Mucosa of rectum (tissue), 2 donors: ENCODE measurements at regions not wholly inside any gene's neighbourhood (a gene's known extent, or its start where the extent isn't known, plus 50 kb on each side); places are given as distances from the start of the nearest gene placed in this dataset.
"Not testable (repeated sequence)": the region's sequence is repeated elsewhere in the genome, so short reads cannot be mapped to it uniquely, and the experiment has no call there.

Experiments
- H3K27ac ChIP-seq, 2 donors: one replicate each; pipeline ENCODE4 v1.7.0; 2013; ENCODE audit warnings: inconsistent platforms in 2 of 2, low read depth in 2 of 2, low read length in 2 of 2
- H3K27me3 ChIP-seq, 2 donors: one replicate each; pipeline ENCODE4 v1.7.0; 2013; ENCODE audit warnings: low read length in 2 of 2; ENCODE audit not compliant: control insufficient read depth in 2 of 2, insufficient read depth in 2 of 2
- H3K36me3 ChIP-seq, 2 donors: one replicate each; pipeline ENCODE4 v1.7.0; 2013; ENCODE audit warnings: low read length in 2 of 2; ENCODE audit not compliant: control insufficient read depth in 2 of 2, insufficient read depth in 2 of 2
- H3K4me1 ChIP-seq, 2 donors: one replicate each; pipeline ENCODE4 v1.7.0; 2013; ENCODE audit warnings: low read length in 2 of 2, mild to moderate bottlenecking in 1 of 2; ENCODE audit not compliant: control insufficient read depth in 2 of 2, insufficient read depth in 2 of 2
- H3K4me3 ChIP-seq, 2 donors: one replicate each; pipeline ENCODE4 v1.7.0; 2013; ENCODE audit warnings: low read length in 2 of 2
- H3K9ac ChIP-seq, 2 donors: one replicate each; pipeline ENCODE4 v1.7.0; 2013; ENCODE audit warnings: low read length in 2 of 2, low read depth in 1 of 2, mild to moderate bottlenecking in 1 of 2
- H3K9me3 ChIP-seq, 2 donors: one replicate each; pipeline ENCODE4 v1.7.0; 2013; ENCODE audit warnings: low read length in 2 of 2; ENCODE audit not compliant: control insufficient read depth in 2 of 2
- donor health status: healthy.
- donor health status: Normal muscosa, but diverticular disease.

DNA sequence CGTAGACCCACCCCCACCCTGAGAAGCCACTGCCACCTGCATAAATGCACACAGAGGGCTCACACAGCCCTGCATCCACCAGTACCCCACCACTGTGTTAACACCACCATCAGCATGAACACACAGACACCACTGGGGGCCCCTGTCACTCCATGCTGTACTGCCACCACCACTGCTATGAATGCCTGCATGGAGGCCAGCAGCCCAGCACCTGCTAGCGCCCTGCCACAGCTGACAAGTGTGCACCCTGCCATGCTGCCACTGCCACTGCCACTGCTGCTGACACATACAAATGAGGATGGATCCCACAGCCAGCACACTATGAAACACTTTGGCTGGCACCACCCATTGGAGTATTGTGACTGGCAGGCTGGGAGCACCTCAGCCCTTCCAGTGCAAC is 361.0 kb downstream of the TAFA4 start:
- Histone ChIP-seq H3K4me3 (no peak overlapping the region), H3K27ac (no peak overlapping the region), H3K27me3 (no peaks in the 10 kb centered on the region), H3K4me1 (no peaks in the 10 kb centered on the region), H3K9ac (no peak overlapping the region), H3K36me3 (no peaks in the 10 kb centered on the region), H3K9me3 (no peaks in the 10 kb centered on the region)

DNA sequence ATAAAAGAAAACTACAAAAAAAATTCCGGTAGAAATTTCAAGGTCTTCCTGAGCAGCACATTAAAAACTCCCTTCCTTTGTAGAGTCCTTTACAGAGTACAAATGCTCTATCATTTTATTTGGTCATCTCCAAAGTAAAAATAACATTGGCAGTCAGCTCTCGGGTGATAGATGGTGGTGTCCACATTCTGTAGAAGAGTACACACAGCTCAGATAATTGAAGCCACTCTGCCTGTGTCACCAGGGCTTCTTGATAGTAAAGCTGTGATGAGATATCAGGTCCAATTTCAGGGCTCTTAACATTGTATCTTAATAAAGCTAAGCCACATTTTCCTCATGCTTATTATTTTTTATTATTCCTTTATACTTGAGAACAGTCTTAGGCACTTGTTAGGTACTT is 371.6 kb downstream of the TAFA4 start:
- no peaks in the 10 kb centered on the region for H3K9me3 ChIP-seq

DNA sequence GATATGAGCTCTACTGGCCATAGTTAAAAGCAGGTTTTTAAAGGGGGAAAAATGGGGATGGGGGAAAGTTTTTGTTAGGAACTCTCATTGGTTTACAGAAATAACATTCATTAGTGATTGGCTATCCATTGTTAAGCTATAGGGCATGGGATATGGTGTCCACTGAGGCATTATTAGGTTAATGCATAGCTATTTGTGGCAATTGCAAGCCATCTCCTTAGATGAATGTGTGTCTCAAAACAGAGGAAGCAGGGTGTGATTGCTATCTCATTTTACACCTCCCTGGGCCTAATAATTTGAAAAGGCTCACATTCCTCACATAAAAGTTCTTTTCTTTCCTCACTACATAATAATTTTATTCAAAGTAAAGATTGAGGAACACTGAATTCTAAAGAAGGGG is 396.6 kb downstream of the TAFA4 start:
- no peaks in the 10 kb centered on the region for H3K27me3 ChIP-seq
- H3K4me3 ChIP-seq = no peak overlapping the region
- H3K36me3 ChIP-seq = no peaks in the 10 kb centered on the region
- H3K9me3 ChIP-seq = no peaks in the 10 kb centered on the region
- no peak overlapping the region for H3K27ac ChIP-seq
- H3K4me1 ChIP-seq = no peaks in the 10 kb centered on the region
- no peak overlapping the region for H3K9ac ChIP-seq

More for the DNA sequence above, 371.6 kb downstream of the TAFA4 start:
- Histone ChIP-seq H3K27me3 (no peaks in the 10 kb centered on the region), H3K9ac (no peak overlapping the region), H3K4me1 (no peaks in the 10 kb centered on the region), H3K36me3 (no peaks in the 10 kb centered on the region), H3K27ac (no peak overlapping the region), H3K4me3 (no peak overlapping the region)

DNA sequence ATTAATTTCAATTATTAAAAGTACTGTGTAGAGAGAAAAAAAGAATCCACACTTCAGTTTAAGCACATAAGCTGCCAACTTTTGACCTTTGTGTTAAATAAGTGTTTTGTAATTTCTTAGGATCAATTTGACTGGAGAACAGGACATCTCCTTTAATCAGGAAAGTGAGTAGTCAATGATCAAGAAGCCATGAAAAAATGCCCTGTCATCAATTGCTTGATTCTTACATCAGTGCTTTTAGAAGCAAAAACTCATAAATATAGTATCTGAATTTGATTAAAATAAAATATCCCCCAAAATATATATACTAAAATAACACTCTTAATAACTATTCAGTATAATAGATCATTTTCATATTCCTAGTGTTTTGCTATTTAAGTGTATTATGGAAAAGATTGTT is 409.0 kb downstream of the TAFA4 start:
- H3K4me3 ChIP-seq = no peak overlapping the region
- H3K4me1 ChIP-seq = no peaks in the 10 kb centered on the region
- H3K27me3 ChIP-seq = no peaks in the 10 kb centered on the region
- no peaks in the 10 kb centered on the region for H3K36me3 ChIP-seq
- H3K27ac ChIP-seq = no peak overlapping the region
- H3K9me3 ChIP-seq = no peaks in the 10 kb centered on the region
- no peak overlapping the region for H3K9ac ChIP-seq

- no peak overlapping the region for H3K27ac ChIP-seq
- H3K4me1 ChIP-seq = no peaks in the 10 kb centered on the region
- H3K9me3 ChIP-seq = no peaks in the 10 kb centered on the region
- H3K27me3 ChIP-seq = no peaks in the 10 kb centered on the region
- no peak overlapping the region for H3K9ac ChIP-seq
- no peaks in the 10 kb centered on the region for H3K36me3 ChIP-seq
- H3K4me3 ChIP-seq = no peak overlapping the region
Measured at GRCh38 chr3:68515237-68515636, 417.1 kb downstream of the TAFA4 start.

DNA sequence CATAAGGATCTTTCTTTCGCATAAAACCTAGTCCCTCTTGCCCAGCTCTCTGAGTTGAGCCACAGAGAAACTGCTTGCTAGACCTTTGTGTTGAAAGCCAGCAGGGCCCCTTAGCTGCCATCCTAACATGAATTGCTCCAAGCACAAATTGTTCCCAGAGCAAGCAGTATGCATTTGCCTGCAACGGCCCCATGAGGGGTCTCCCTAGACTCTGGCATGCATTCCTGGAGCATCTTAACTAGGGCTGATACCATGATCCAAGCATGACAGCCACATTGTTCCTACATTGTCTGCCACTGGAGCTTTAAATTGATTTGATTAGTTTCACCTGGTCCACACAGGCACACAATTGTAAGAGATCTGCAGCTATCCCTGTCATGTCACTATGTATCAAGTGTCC is 428.1 kb downstream of the TAFA4 start:
- Histone ChIP-seq H3K27me3 (no peaks in the 10 kb centered on the region), H3K9ac (no peak overlapping the region), H3K4me1 (no peaks in the 10 kb centered on the region)

DNA sequence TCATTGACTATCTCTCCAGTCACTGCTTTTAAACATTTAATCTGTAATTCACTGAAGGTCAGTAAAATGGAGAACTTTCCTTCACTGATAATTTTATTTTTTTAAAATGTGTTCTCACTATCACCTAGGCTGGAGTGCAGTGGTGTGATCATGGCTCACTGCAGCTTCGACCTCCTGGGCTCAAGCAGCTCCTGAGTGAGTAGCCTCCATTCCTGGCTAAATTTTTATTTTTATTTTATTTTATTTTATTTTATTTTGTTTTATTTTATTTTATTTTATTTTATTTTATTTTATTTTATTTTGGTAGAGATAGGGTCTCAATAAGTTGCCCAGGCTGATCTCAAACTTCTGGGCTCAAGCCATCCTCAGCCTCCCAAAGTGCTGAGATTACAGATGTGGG is 446.5 kb downstream of the TAFA4 start:
- H3K9me3 ChIP-seq, H3K4me3 ChIP-seq, H3K4me1 ChIP-seq, H3K9ac ChIP-seq, H3K27me3 ChIP-seq, H3K36me3 ChIP-seq, H3K27ac ChIP-seq: not testable (repeated sequence)

More for the DNA sequence above, 428.1 kb downstream of the TAFA4 start:
- no peak overlapping the region for H3K27ac ChIP-seq
- no peaks in the 10 kb centered on the region for H3K9me3 ChIP-seq
- no peaks in the 10 kb centered on the region for H3K36me3 ChIP-seq
- H3K4me3 ChIP-seq = no peak overlapping the region

GRCh38 chr3:68485051-68485450 is 447.3 kb downstream of the TAFA4 start:
- Histone ChIP-seq H3K27me3 (no peaks in the 10 kb centered on the region), H3K9me3 (no peaks in the 10 kb centered on the region), H3K36me3 (no peaks in the 10 kb centered on the region), H3K4me1 (no peaks in the 10 kb centered on the region), H3K4me3 (no peak overlapping the region), H3K27ac (no peak overlapping the region), H3K9ac (no peak overlapping the region)

DNA sequence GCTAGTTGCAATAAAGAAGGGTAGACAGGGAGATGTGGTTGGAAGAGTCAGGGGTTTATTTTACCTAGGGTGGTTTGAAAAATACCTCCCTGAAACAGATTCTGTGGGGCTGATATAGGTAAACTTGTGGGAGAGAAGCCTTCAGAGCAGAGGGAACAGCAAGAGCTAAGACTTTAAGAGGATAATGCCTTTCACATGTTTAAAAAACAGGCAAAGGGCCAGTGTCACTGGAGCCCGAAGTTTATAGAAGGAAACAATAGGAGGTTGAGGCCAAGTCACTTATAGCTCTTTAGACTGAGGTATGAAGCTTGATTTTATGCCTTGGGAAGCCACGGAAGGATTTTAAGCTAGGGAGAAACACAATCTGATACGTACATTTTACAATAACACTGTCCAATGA is 448.7 kb downstream of the TAFA4 start:
- Histone ChIP-seq H3K27ac (no peak overlapping the region), H3K4me1 (no peaks in the 10 kb centered on the region), H3K4me3 (no peak overlapping the region), H3K27me3 (no peaks in the 10 kb centered on the region), H3K9me3 (no peaks in the 10 kb centered on the region), H3K9ac (no peak overlapping the region), H3K36me3 (no peaks in the 10 kb centered on the region)

- Histone ChIP-seq H3K4me1 (no peaks in the 10 kb centered on the region), H3K27ac (no peak overlapping the region), H3K36me3 (no peaks in the 10 kb centered on the region), H3K4me3 (no peak overlapping the region), H3K27me3 (no peaks in the 10 kb centered on the region), H3K9ac (no peak overlapping the region), H3K9me3 (no peaks in the 10 kb centered on the region)
Measured at GRCh38 chr3:68483041-68483440, 449.3 kb downstream of the TAFA4 start.

DNA sequence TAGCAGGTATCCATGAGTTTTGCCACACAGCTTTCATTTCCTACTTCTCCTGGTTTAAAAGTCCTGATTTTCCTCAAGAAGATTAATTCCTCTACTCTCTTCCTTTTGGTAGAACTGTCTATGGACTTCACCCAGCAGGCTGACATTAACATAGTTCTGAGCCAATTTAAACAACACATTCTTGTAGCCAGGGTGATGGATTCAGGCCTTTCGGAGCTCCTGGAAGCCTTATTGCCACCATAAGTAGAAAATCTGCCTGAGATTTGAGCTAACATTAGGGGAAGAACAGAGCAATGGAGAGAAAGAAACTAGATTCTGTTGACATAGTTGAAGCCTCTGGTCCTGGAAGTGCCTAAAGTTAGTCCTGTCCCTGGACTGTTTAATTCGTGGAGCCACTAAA is 449.8 kb downstream of the TAFA4 start:
- no peak overlapping the region for H3K9ac ChIP-seq
- H3K4me1 ChIP-seq = no peaks in the 10 kb centered on the region
- H3K27ac ChIP-seq = no peak overlapping the region
- H3K36me3 ChIP-seq = no peaks in the 10 kb centered on the region
- H3K4me3 ChIP-seq = no peak overlapping the region
- H3K27me3 ChIP-seq = no peaks in the 10 kb centered on the region
- no peaks in the 10 kb centered on the region for H3K9me3 ChIP-seq
